Transverse colon (tissue), 4 donors: ENCODE measurements at regions not wholly inside any gene's neighbourhood (a gene's known extent, or its start where the extent isn't known, plus 50 kb on each side); places are given as distances from the start of the nearest gene placed in this dataset.

Experiments
- CTCF ChIP-seq, 5 experiments: fragments of 200-600 bp in 3 of 5; fragments of 450-650 bp in 2 of 5; sonication (generic) in 3 of 5; IDR thresholded peaks; 1 replicate in 2 of 5; 2 replicates in 3 of 5; pipeline ENCODE4 v1.5.1; 2016 to 2017; ENCODE audit warnings: antibody characterized with exemption in 5 of 5, inconsistent platforms in 3 of 5, mild to moderate bottlenecking in 2 of 5, moderate library complexity in 1 of 5
- EP300 ChIP-seq: sonication (generic); formaldehyde crosslinking; IDR thresholded peaks from one replicate; pipeline ENCODE4 v1.6.1; 2017; ENCODE audit warnings: antibody characterized with exemption, low read depth
- POLR2A ChIP-seq: fragments of 450-650 bp; IDR thresholded peaks from one replicate; pipeline ENCODE4 v1.6.1; 2016; ENCODE audit warnings: antibody characterized with exemption, mild to moderate bottlenecking, moderate library complexity
- POLR2AphosphoS5 ChIP-seq, 3 donors: sonication (generic); formaldehyde crosslinking; IDR thresholded peaks; one replicate each; pipeline ENCODE4 v1.6.1; 2016; ENCODE audit warnings: antibody characterized with exemption in 3 of 3

GRCh38 chr10:109126016-109126415 is 797.3 kb downstream of the XPNPEP1 start:
- TF ChIP-seq CTCF (IDR thresholded peaks at IDR 0.05) (no peak), POLR2A (no peak), POLR2AphosphoS5 (IDR thresholded peaks at IDR 0.05) (no peak), EP300 (no peak)
